ENCODE measurements at regions not wholly inside any gene's neighbourhood (a gene's known extent, or its start where the extent isn't known, plus 50 kb on each side); places are given as distances from the start of the nearest gene placed in this dataset.
A peak's percentile ranks its signal among the peaks of the same experiment; 100 is the strongest.
"Not testable (repeated sequence)": the region's sequence is repeated elsewhere in the genome, so short reads cannot be mapped to it uniquely, and the experiment has no call there.

DNA sequence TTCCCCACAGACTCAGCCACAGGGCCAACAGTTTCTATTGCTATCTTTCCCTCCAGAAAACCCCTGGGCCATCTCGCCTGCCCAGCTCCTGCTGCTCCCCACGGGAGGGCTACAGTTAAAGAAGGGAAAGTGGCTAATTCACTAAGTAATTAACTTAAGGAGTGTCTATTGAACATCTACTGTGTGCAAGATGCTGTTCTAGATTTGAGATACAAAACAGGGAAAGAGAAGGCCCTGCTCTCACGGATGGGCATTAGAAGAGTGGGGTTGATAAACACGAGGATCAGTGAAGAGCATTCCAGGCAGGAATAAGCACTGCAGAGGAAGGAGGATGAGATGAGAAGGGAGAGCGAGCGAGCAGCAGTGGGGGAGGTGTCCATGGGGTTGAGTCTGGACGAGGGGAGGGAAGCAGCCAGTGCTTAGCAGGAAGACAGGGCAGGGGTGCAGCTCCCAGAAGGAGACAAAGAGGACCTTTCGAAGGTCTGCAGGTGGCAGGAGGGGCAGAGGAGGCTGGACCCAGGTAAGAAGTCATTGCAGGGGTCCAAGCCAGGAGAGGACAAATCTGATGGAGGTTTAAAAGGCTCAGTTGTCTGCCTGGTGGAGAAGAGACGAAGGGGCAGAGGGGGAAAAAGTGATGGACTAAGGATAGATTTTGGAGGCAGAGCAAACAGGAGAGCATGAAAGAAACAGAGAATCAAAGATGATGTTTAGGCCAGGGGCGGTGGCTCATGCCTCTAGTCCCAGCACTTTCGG, 64.7 kb downstream of the KLF15 start:
- DNase-seq = no peak

DNA sequence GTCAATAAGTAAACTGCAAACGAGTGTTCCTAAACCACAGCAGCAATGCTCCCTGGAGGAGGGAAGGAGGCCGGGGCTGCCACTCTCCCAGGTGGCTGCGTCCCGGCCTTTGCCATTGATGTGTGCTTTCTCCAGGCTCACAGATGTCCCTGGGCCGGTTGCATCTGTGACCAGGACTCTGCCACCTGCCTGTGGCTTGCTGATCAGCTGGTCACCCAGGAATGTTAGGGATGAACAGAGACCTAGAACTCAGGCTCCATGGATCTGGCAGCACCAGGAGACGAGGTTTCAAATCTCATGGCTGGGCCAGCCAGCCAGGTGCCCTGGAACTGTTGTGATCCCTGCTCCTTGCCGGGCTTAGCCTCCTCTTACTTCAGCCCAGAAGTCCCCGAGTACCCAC, 65.7 kb downstream of the KLF15 start:
- DNase-seq = no peak

DNA sequence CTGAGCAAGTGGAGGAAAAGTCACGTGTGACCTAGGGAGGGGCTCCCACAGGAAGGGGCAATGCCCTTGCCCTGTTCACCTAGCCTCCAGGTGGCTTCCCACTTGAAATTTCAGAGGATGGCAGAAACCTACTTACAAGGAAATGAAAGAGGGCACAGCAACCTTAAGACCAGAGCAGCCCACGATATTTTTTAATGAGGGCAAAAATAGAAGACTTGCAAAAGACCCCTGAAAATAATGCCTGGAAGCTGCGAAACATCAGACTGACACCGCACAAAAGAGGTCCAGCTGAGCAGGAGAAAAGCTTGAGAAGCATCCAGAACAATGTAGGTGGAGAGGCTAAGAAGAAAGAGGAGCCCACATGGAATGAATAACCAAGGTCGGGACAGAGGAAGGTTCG, 66.1 kb downstream of the KLF15 start:
- DNase-seq = no peak

DNA sequence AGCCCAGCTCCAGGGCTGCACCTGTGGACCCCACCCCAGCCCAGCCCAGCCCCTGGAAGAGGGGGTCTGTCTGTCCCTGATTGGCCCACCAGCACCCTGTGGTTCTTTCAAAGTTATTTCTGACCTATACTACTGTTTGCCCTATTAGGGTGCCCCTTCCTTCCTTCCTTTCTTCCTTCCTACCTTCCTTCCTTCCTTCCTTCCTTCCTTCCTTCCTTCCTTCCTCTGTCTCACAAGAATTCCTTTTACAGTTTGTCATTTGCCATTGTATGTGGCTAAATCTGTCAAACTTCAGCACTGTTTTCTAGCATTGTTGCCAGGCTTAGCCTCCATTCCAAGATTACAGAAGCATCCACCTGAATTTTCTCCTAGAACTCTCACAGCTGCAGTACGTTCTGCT, 66.9 kb downstream of the KLF15 start:
- DNase-seq = no peak

DNA sequence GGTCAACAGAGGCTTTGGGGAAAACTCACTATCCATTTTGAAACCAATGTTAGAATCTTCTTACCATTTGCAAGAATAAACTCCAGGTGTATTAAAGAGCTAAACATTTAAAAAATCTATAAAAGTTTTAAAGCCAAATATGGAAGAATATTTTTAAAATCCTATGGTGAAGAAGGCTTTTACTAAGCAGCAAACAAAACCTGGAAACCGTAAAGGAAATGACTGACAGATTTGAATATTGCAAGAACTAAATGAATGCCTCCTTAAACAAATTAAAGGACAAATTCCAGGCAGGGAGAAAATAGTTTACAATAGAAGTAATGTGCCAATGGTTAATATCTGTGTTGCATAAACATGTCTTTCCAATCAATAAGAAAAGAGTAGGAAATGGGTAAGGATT, 68.1 kb downstream of the KLF15 start:
- DNase-seq = no peak

DNA sequence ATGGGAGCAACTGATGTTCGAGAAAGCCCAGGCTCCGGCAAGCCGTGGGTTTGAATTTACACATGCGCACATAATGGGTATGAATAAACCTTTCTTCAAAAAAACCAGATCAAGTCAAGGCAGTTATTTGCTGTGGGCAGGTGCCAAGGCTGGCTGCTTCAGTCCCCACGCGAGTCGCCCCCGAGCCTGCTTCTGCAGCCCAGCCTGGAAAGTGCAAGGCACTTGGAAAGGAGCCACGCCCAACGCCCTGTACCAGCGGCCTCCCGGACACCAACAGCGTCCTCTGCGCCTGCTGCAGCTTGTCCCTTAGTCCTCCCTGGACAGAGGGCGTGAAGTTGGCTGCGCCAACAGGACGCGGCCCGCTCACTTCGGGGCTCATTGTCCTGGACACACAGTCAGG, 68.9 kb downstream of the KLF15 start:
- no peak for DNase-seq

DNA sequence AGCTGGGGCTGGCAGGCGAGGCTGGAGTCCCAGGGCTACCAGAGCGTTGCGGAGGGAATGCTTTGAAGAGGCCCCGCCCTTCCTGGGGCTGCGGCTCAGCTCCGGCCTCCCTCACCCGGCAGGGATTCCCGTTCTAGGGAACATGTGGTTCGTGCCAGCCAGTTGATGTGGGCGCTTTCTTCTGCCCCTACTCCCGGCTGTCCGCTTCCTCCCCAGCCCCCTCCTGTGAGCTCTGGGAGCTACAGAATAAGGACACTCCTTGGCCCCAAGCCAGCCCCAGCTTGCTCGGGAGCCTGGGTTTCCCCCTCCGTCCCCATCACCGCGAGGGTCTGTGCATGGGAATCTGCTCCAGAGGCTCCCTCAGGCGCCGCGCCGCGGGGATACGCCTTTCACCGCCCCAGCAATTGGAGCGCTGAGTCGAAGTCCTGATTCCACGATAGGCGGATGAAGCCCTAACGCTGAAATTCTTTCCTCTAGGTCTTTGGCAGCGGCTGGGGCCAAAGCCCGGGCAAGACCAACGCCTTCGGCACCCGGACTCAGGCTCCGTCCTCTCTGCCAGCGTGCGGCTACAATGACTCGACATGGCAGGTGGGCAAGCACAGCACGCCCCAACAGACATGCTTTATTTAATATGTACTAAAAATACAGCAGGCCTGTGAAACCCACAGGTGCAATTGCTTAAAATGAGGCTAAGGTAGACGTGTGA, 69.5 kb downstream of the KLF15 start:
- DNase-seq = peak; percentile 42

DNA sequence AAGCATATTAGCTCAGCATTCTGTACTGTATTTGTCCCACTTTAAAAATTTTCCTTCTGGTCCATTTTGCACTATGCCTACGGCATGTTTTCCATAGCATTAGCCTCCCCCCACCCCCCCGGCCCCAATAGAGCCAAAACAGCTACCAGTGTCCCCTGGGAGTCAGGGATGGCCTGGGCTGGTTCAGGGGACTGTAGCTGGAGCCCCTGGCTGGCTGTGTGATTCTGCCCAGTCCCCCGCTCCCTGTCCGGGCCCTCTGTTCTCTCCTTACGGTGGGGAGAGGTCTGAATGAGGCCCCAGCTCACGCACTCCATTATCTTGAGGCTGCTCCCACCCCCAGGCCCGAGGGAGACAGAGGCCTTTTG, 70.1 kb downstream of the KLF15 start:
- no peak for DNase-seq

DNA sequence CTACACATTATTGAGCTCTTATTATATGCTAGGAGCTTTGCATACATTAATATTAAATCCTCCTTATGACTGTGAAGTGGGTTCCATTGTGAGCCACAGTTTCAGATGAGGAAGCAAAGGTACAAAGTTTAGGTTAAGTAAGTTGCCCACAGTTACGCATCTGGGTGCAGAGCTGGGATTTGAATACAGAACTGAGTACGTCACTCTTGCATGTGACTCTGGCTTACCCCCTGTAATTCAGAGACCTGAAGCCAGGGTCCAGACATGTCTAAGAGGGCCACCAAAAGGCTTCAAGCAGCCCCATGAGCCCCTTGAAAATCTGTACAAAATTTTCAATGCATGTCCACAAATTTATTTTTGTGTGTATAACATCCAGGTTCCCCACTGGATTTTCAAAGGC, 71.8 kb downstream of the KLF15 start:
- no peak for DNase-seq

DNA sequence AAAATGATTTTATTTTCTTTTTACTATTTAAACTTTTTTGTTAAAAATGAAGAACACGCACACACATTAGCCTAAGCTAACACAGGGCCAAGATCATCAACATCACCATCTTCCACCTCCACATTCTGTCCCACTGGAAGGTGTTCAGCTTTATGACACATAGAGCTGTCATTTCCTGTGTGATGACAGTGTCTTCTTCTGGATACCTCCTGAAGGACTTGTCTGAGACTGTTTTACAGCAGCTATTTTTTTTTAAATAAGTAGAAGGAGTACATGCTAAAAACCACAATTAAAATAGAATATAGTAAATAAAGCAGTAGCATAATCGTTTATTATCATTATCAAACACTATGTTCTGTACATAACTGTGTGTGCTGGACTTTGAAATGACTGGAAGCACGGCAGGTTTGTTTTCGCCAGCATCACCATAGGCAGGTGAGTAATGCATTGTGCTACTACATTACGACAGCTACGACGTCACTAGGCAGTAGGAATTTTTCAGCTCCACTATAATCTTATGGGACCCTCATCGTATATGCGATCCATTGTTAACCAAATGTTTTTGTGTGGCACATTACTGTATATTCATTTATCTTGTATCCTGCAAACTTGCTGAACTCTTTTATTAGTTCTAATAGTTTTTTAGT, 72.8 kb downstream of the KLF15 start:
- DNase-seq = peak; percentile 7

DNA sequence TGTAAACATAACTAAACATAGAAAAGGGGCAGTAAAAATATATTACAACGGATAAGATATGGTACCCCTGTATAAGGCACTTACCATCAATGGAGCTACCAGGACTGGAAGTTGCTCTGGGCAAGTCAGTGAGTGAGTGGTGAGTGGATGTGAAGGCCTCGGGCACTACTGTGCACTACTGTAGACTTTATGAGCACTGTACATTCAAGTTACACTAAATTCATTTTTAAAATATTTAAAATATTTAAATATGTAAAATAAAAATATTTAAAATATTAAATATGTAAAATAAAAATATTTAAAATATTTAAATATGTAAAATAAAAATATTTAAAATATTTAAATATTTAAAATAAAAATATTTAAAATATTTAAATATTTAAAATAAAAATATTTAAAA, 73.6 kb downstream of the KLF15 start:
- DNase-seq = not testable (repeated sequence)

DNA sequence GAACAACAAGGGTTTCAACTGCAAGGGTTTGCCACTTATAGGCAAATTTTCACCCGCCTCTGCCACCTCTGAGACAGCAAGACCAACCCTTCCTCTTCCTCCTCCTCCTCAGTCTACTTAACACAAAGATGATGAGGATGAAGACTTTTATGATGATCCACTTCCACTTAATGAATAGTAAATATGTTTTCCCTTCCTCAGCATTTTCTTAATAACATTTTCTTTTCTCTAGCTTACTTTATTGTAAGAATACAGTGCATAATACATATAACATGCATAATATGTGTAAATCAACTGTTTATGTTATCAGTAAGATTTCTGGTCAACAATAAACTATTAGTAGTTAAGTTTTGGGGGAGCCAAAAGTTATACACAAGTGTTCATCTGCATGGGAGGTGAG, 77.4 kb downstream of the KLF15 start:
- DNase-seq = no peak

DNA sequence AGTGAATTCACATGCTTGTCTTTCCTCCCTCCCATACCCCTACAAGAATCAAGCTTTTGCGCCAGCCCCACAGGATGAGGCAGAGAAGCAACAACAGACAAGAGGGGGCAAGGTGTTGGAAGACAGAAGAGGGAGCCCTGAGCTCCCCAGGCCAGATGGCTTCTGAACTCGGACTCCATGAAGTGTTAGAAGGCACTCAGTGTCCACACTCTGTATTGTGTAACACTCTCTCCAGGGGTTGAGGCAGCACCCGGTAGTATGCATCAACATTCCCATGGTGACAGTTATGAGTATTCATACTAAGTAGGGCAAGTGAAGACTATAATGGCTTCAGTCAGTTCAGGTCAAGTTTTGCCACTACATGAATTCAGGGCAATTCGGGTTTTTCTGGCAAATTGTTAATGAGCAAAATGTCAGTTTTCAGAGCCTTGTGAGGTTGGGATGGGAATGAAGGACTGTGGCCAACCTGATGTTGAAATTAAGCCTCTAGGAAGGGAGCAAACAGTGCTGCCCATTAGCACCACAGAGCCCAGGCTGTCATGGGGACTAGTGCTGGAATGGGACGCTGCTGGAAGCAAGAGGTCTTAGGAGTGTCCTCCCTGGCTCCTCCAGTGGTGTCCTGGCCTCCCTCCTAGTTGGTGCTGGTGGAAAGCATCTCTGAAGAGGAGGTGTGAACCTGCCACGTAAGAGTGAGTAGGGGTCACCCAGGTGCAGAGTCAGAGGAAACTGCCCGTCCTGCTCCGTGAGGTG, 79.4 kb downstream of the KLF15 start:
- DNase-seq = no peak

DNA sequence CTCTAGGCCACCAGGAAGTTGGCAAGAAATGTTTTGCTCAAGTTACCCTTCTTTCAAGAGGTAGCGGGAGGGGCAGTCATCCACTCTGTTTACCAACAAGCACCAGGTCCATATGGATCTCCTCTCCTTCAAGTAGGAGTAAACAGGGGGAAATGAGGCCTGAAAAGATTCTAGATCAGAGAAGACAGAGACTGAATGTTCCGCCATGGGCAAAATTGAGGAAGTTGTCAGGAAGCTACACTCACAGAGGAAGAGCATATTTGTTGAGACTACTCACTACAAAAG, 81.6 kb downstream of the KLF15 start:
- no peak for DNase-seq

DNA sequence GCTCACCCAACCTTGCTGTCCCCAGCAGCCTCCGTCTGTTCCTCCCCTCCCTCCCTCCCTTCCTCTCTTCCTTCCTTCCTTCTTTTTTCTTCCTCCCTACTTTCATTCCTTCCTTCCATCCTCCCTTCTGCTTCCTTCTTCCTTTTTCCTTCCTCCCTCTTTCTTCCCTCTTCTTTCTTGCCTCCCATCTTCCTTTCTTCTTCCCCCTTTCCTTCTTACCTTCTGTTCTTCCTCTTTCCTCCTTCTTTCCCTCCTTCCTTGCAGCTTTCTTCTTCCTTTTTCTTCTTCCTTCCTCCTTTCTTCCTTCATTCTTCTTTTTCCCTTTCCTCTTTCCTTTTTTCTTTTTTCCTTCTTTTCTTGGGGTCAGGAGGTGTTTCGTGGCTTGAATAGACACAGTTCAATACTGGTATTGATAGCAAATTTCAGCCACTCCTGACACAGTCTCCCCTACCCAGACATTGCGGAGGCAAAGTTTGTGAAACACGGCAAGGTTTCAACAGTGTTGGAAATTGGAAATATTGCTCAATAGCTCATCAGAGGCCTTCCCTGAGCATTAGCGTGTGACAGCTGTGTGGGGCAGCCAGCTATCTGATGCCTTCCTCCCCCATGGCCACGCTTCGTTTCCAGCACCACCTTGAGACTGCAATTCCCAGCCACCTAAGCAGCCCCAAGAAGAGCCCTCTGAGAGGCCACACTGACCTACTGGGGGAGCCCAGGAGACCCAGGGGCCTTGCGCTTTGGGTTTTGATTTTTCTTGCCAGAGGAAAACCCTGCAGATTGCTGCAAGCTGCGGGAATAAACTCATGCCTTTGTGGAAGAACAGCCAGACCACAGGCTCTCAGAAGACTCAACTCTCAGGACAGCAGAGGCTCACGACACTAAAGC, 82.2 kb downstream of the KLF15 start:
- DNase-seq = peak; percentile 34

DNA sequence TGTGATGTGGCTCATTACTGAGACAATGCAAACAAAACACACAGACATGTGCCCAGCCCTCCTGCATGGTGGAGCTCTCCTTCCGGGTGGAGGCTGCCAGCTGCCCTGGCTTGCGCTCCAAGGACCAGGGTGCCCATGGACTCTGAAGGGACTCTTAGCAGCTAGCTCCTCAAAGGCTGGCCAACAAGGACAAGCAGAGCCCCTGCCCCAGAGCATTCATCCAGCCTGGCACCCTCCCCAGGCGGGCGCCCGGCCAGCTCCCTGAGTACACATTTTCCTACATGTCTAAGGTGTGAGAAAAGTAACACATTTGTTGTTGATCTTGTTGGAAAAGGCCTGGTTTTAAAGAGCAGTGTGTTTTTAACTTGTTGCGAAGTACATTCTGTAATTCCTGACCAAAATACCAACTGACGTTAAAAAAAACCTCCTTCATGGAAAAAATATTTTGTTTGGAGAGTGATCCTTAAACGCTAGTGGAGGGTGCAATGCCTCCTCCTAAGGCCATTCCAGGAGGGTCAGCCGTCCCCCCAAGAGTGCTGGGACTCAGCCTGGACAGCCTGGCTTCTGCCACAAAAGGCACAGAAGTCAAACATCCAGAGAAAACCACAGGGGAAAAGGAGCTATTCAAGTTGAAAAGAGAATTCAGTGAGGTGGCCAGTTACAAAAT, 86.9 kb downstream of the KLF15 start:
- no peak for DNase-seq

DNA sequence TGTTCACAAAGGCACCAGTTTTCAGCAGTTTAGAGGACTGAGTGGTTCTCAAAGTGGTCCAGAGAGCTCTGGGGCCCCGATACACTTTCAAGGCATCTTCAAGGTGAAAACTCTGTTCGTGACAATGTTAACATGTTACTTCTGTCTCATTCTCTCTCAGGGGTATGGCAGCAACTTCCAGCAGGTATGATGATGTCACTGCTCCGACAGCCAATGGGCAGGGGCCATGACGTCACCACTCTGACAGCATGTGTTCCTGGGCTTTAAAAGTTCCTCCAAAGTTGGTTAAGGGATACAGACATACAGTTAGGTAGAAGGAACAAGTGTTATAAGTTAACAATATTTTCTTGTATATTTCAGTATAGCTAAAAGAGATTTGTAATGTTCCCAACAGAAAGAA, 87.9 kb downstream of the KLF15 start:
- no peak for DNase-seq

DNA sequence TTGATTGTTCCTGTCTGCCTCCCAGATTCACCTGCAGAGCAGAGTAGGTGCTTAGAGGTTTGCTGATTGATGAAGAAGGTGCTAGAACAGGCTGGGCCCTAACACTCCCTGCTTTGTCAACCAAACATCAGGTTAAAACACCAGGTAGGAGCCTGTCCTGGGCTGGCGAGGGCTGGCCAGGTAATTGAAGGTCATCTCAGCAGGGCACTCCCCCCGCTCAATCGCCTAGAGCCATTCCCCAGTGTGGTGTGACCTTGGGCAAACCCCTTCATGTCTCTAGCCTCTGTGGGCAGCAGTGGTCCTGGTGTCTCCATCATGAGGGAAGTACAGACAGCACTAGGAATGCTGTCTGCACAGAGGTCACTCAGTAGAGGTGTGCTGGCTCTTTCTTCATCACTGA, 88.3 kb downstream of the KLF15 start:
- no peak for DNase-seq

DNA sequence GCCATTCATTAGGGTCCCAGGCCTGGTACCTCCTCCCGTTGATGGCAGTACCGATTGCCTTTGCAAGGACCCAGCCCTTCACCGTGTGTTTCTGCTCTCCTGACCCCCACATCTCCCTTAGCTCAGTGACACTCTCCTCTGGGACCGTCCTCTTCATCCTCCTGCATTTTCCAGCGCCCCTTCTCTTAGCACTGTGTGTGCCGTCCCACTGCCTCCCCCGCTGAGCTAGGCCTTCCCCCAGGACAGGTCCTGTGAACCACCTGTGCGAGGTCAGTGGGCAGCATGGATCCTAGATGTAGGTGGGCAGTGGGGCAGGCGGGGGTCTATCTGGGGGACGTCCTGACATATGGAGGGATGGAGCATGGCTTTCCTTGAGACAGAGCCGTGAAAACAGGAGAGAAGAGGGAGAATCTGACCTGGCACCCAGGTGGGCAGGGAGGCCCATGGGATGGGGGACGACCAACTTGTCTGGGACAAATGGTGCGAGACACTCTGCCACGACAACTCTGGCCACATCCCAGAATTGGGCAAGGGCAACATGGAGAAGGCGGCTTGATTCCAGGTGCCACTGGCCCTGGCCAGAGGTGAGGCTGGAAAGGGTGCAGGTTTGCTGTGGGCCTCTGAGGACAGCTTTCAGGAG, 87.7 kb upstream of the ALDH1L1 start:
- DNase-seq = no peak

DNA sequence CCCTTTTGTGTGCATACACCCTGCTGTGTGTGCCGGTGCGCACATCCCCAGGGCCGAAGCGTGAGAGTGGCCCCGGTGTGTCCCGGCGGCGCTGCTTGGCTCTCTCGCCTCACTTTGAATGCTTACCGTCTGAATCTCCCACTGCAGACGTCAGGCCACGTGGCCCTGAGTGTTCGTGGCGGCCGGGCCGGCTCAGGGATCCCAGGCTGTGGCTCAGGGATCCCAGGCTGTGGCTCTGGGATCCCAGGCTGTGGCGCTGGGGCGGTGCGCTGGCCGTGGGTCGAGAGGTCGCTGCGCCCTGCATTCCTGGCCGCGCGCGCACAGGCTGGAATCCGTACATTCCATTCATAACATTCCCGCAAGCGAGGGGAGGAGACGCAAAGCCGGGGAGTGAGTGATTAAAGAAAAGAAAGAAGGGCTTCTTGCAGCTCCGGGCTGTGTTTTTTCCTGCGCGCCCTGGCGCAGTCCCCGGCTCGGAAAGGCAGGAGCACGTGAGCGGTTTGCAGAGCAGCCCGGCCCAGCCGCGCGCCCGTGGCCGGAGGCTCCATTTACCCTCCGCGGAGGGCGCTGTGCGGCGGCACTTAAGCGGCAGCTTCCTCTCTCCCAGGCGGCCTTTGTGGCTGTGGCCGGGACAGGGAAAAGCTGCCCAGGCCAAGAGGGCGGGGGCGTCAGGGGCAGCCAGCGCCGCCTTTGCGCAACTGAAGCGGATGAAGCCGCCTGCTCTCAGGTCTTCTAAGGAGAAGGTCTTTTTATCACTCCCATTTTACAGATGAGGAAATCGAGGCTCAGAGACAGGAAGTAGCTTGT, 87.0 kb upstream of the ALDH1L1 start:
- DNase-seq = peak; percentile 83

DNA sequence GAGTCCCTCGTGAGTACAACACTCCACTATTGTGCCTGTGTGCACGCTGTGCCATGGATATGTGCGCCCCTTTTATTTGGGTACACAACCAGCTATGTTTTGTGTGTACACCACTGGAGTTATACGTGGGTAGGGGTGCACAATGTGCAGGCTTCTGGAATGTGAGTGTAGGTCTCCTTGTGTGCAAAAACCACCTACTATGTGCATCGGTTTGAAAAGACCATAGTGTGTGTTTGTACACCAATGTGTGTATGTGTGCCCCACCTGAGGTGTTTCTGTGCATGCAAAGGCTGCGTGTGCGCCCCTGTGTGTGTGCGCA, 86.4 kb upstream of the ALDH1L1 start:
- DNase-seq = no peak

Measured in kidney glomerular epithelial cell (primary cell).